ENCODE measurements at regions not wholly inside any gene's neighbourhood (a gene's known extent, or its start where the extent isn't known, plus 50 kb on each side); places are given as distances from the start of the nearest gene placed in this dataset.

GRCh38 chr17:69796078-69796477 lies 278.9 kb upstream of the KCNJ16 start:
- TF ChIP-seq CTCF (IDR thresholded peaks at IDR 0.05), result no peak
- TF ChIP-seq POLR2AphosphoS5 (IDR thresholded peaks at IDR 0.05), result no peak

Measured in gastroesophageal sphincter (tissue), 3 donors.